T47D (cell line): ENCODE measurements at regions not wholly inside any gene's neighbourhood (a gene's known extent, or its start where the extent isn't known, plus 50 kb on each side); places are given as distances from the start of the nearest gene placed in this dataset.

ENCODE experiments used
- DNase-seq, 2 experiments: peaks; one replicate each; pipeline versions ENCODE4 v3.0.0 to v3.0.0-alpha.2; 2011 to 2012; ENCODE audit warnings: low read depth in 1 of 2, low spot score in 1 of 2
- JUND ChIP-seq: IDR thresholded peaks from 2 replicates; pipeline ENCODE4 v1.6.1; 2012; ENCODE audit warnings: low read depth
- in situ Hi-C: cut with HindIII; loops from 2 replicates; pipeline ENCODE4 v1.10.0; 2016; ENCODE audit warnings: low sequenced_read_pairs, low pct_unique_long_range_greater_than_20kb

DNA sequence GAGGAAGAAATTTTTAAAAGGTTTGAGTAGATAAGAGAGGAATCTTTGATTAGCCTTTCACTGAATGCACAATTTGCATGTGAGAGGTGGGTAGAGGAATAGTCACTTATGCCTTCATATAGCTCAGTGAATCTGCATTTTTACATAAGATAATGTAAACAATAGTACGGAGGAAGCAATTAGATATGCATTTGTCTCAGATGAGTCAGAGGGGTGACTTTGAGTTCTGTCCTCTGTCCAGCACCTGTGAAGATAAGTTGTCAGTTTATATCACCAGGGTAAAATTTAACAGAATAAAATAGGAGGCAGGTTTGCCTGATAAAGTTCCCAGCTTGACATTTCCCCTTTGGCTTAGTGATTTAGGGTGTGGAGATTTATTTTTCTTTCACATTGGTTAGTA, 841.9 kb downstream of the PCDH18 start:
- no peak for TF ChIP-seq JUND
- in situ Hi-C loops = no loop called here
- no peak for DNase-seq

DNA sequence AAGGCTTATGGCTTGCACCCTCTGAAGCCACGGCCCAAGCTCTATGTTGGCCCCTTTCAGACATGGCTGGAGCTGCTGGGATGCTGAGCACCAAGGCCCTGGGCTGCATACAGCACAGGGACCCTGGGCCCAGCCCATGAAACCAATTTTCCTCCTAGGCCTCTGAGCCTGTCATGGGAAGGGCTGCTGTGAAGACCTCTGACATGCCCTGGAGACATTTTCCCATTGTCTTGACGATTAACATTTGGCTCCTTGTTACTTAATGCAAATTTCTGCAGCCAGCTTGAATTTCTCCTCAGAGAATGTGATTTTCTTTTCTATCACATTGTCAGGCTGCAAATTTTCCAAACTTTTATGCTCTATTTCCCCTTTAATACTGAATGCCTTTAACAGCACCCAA, 844.7 kb downstream of the PCDH18 start:
- in situ Hi-C loops = no loop called here
- DNase-seq = no peak
- no peak for TF ChIP-seq JUND

- TF ChIP-seq JUND = no peak
- in situ Hi-C loops = no loop called here
- peak in 1 of 2 experiments; percentile 2 for DNase-seq
Observed at GRCh38 chr4:136687118-136687517, 845.2 kb downstream of the PCDH18 start.

GRCh38 chr4:136680761-136681160, 851.5 kb downstream of the PCDH18 start:
- in situ Hi-C loops = no loop called here
- no peak for TF ChIP-seq JUND
- DNase-seq = no peak

DNA sequence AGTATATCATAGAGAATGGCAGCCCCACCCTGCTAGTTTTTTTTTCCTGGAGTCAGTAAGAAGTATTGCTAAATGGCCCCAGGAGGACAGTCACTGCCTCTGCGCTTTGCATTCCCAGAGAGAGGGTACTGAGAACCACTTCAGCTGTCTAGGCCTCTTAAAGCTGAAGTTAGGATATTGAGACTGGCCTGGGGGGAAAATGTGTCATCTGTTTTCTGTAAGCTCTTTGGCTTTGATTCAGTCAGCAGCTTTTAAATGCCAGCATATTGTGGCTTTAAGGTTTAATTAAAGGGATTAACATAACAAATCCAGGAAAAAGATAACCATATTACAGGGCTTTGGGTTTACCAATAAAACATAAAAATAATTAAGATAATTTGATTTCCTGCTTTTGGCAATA, 852.0 kb downstream of the PCDH18 start:
- no peak for TF ChIP-seq JUND
- DNase-seq = peak in 1 of 2 experiments; percentile 9
- in situ Hi-C loops = no loop called here

GRCh38 chr4:136670265-136670664, 862.0 kb downstream of the PCDH18 start:
- TF ChIP-seq JUND = no peak
- in situ Hi-C loops = no loop called here

DNA sequence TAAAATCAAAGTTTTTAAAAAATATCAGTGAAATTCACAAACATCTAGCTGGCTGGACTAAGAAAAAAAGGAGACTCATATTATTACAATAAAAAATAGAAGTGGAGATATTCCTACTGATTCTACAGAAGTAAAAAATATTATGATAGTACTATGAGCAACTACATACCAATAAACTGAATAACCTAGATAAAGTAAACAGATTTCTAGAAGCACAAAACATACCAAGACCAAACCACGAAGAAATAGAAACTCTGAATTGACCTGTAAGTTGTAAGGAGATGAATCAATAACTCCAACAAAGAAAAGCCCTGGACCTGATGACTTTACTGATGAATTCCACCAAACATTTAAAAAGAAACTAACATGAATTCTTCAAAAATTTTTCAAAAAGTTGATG, 867.3 kb downstream of the PCDH18 start:
- in situ Hi-C loops = no loop called here
- DNase-seq = no peak
- no peak for TF ChIP-seq JUND

More at GRCh38 chr4:136670265-136670664, 862.0 kb downstream of the PCDH18 start:
- no peak for DNase-seq

- no peak for DNase-seq
- TF ChIP-seq JUND = no peak
- in situ Hi-C loops = no loop called here
Observed at GRCh38 chr4:136662539-136662938, 869.8 kb downstream of the PCDH18 start.

DNA sequence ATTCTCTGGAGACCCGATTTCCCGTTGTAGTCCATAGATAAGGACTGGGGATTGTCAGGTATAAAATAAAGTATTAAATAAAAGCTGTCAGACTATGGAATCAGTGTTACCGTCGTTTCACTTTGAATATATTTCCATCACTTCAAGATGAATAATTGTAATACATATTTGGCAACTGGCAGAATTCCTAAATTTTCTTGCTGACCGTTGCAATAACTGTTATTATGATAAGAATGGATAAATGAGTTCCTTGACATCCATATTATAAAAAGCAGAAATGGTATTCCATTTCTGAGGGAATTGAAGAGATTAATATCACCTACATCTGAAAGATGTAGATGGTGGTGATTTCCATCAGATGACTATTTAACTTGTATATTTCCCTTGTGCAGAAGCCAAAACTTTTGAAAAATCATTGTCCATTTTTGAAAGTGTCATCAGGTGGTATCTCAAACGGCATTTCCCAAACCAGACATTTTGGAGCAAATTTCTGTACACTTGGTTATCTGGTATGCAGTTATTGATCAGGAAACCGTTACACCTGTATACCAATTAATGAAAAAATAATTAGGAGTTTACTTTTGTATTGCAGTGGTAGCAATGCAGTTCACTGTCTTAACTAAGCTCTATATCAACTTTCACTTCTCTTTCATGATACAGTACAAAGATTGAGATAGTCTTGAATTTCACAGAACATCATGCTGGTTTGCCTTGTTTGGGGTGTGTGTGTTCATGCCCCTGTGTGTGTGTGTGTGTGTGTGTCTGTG, 878.5 kb downstream of the PCDH18 start:
- in situ Hi-C loops = no loop called here
- DNase-seq = no peak
- TF ChIP-seq JUND = no peak

DNA sequence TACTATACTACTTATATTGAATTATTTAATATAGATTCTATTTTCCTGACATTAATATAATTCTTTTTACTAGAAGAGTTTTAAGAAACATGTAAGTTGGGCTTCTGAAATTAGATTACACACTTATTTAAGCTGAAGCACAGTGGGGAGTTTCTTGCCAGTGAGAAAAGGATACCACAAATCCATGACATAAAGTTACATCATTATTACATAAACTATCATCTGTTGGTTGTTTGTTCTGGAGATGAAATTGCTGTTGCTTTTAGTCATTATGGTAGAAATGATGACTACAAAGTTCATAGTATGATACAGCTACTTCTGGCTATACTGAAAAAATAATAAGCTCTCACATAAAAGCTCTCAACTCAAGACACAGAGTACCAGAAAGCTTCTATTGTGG, 880.4 kb downstream of the PCDH18 start:
- in situ Hi-C loops = no loop called here
- TF ChIP-seq JUND = no peak
- DNase-seq = no peak

DNA sequence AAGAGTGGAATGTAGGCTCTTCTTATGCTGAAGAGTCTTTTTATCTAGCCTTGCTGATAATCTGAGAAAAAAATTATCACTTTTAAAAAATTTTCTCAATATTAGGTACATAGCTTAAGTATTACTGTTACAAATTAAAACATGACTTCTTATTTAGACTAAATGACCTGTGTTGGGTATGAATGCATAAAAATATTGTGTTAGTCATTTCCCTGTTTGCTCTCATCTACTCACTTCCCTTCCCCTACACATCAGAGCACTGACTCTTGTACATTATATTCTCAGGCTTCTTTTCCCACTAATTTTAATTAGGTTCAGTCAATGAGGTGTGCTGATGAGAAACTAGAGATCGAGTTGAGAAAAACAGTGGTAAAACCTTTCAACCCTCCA, 881.0 kb downstream of the PCDH18 start:
- TF ChIP-seq JUND = no peak
- no peak for DNase-seq
- in situ Hi-C loops = no loop called here

- no peak for TF ChIP-seq JUND
- in situ Hi-C loops = no loop called here
- DNase-seq = no peak
Observed at GRCh38 chr4:136650541-136651277, 881.6 kb downstream of the PCDH18 start.

DNA sequence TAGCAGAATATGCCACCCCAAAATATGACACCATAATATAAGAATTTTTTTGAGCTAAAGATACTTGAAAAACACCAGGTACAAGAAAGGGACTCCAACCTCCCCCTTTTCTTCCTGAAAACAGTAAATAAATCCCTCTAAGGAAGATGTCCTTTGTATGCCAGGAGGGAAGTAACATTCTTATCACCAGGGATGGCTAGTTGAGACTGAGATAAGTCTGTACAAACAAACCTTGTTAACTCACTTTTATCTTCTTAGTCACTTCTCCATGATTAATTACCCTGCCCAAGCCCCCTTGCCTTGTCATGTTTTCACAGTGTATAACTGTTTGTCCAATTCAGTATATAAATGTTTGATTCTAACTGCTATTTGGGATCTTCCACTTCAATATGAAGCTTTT, 888.0 kb downstream of the PCDH18 start:
- in situ Hi-C loops = no loop called here
- TF ChIP-seq JUND = no peak
- no peak for DNase-seq
